H9 (cell line): ENCODE measurements at regions not wholly inside any gene's neighbourhood (a gene's known extent, or its start where the extent isn't known, plus 50 kb on each side); places are given as distances from the start of the nearest gene placed in this dataset.

Source experiments
- DNase-seq: peaks from one replicate; pipeline ENCODE4 v3.0.0-alpha.2; 2017
- H2AFZ ChIP-seq: one replicate; pipeline ENCODE4 v1.6.1; 2013; ENCODE audit warnings: mild to moderate bottlenecking, low read length, control low read depth, moderate library complexity
- H2AK5ac ChIP-seq: 2 replicates; pipeline ENCODE4 v1.6.1; 2013; ENCODE audit warnings: low read length, control low read depth, mixed read lengths; ENCODE audit not compliant: insufficient read length
- H2BK120ac ChIP-seq: one replicate; pipeline ENCODE4 v1.6.1; 2013; ENCODE audit warnings: low read depth, mild to moderate bottlenecking, low read length, control low read depth, inconsistent platforms; ENCODE audit not compliant: poor library complexity, severe bottlenecking
- H2BK12ac ChIP-seq: 2 replicates; pipeline ENCODE4 v1.6.1; 2013; ENCODE audit warnings: low read length, control low read depth, mixed read lengths, low read depth; ENCODE audit not compliant: insufficient read length
- H2BK15ac ChIP-seq: 2 replicates; pipeline ENCODE4 v1.6.1; 2013; ENCODE audit warnings: low read depth, low read length, control low read depth
- H2BK20ac ChIP-seq: one replicate; pipeline ENCODE4 v1.6.1; 2013; ENCODE audit warnings: low read depth, mild to moderate bottlenecking, low read length, control low read depth, inconsistent platforms; ENCODE audit not compliant: poor library complexity, severe bottlenecking
- H2BK5ac ChIP-seq: 2 replicates; pipeline ENCODE4 v1.6.1; 2013; ENCODE audit warnings: low read length, control low read depth, mixed read lengths; ENCODE audit not compliant: insufficient read length
- H3K14ac ChIP-seq: 2 replicates; pipeline ENCODE4 v1.6.1; 2013; ENCODE audit warnings: low read length, control low read depth; ENCODE audit not compliant: insufficient read depth
- H3K18ac ChIP-seq: 2 replicates; pipeline ENCODE4 v1.6.1; 2013; ENCODE audit warnings: low read depth, mild to moderate bottlenecking, mixed read lengths, low read length, control low read depth; ENCODE audit not compliant: insufficient read length
- H3K23ac ChIP-seq: 2 replicates; pipeline ENCODE4 v1.6.1; 2013; ENCODE audit warnings: low read length, control low read depth, mixed read lengths, low read depth; ENCODE audit not compliant: insufficient read length
- H3K23me2 ChIP-seq: 2 replicates; pipeline ENCODE4 v1.6.1; 2013; ENCODE audit warnings: low read depth, mild to moderate bottlenecking, mixed read lengths, low read length, control low read depth; ENCODE audit not compliant: insufficient read length, poor library complexity, severe bottlenecking
- H3K27ac ChIP-seq: 2 replicates; pipeline ENCODE4 v1.5.1; 2013; ENCODE audit warnings: low read length, control low read depth, mixed read lengths, low read depth; ENCODE audit not compliant: insufficient read length
- H3K27me3 ChIP-seq: 2 replicates; pipeline ENCODE4 v1.6.1; 2013; ENCODE audit warnings: low read length, control low read depth, inconsistent platforms; ENCODE audit not compliant: insufficient read depth
- H3K4ac ChIP-seq: 2 replicates; pipeline ENCODE4 v1.6.1; 2013; ENCODE audit warnings: low read depth, mild to moderate bottlenecking, control low read depth, inconsistent platforms, low read length, moderate library complexity
- H3K4me1 ChIP-seq: 2 replicates; pipeline ENCODE4 v1.6.1; 2013; ENCODE audit warnings: low read length, control low read depth, inconsistent platforms; ENCODE audit not compliant: insufficient read depth
- H3K4me2 ChIP-seq: 2 replicates; pipeline ENCODE4 v1.6.1; 2013; ENCODE audit warnings: low read length, control low read depth, mixed read lengths; ENCODE audit not compliant: insufficient read length, insufficient read depth
- H3K56ac ChIP-seq: 2 replicates; pipeline ENCODE4 v1.6.1; 2013; ENCODE audit warnings: low read depth, mild to moderate bottlenecking, mixed read lengths, low read length, control low read depth; ENCODE audit not compliant: insufficient read length
- H3K79me1 ChIP-seq: 2 replicates; pipeline ENCODE4 v1.6.1; 2013; ENCODE audit warnings: low read depth, mild to moderate bottlenecking, moderate library complexity, low read length, control low read depth, inconsistent platforms; ENCODE audit not compliant: insufficient read depth, poor library complexity, severe bottlenecking
- H3K79me2 ChIP-seq: 2 replicates; pipeline ENCODE4 v1.6.1; 2013; ENCODE audit warnings: low read length, control low read depth, inconsistent platforms; ENCODE audit not compliant: insufficient read depth
- H3K9ac ChIP-seq: 2 replicates; pipeline ENCODE4 v1.6.1; 2013; ENCODE audit warnings: low read length, control low read depth, mixed read lengths; ENCODE audit not compliant: insufficient read length; ENCODE audit errors: extremely low read depth
- H3K9me3 ChIP-seq: one replicate; pipeline ENCODE4 v1.6.1; 2013; ENCODE audit warnings: low read depth, low read length, inconsistent platforms; ENCODE audit not compliant: control insufficient read depth
- H3T11ph ChIP-seq: one replicate; pipeline ENCODE4 v1.6.1; 2013; ENCODE audit warnings: mild to moderate bottlenecking, low read length, control low read depth, inconsistent platforms
- H4K20me1 ChIP-seq: one replicate; pipeline ENCODE4 v1.6.1; 2013; ENCODE audit not compliant: control insufficient read depth, insufficient read length, insufficient read depth
- H4K5ac ChIP-seq: 2 replicates; pipeline ENCODE4 v1.6.1; 2013; ENCODE audit warnings: low read depth, mild to moderate bottlenecking, mixed read lengths, low read length, control low read depth; ENCODE audit not compliant: insufficient read length
- H4K8ac ChIP-seq: replicated peaks from 2 replicates; pipeline ENCODE4 v1.6.1; 2013; ENCODE audit warnings: low read length, control low read depth, mixed read lengths, low read depth; ENCODE audit not compliant: insufficient read length
- H4K91ac ChIP-seq: 2 replicates; pipeline ENCODE4 v1.6.1; 2013; ENCODE audit warnings: low read depth, mild to moderate bottlenecking, moderate library complexity, mixed read lengths, low read length, control low read depth; ENCODE audit not compliant: insufficient read length
- H3K27ac Mint-ChIP-seq, 3 experiments: 2 replicates in 2 of 3; 3 replicates in 1 of 3; pipeline ENCODE4 v1.8.0; 2020 to 2021; ENCODE audit warnings: mixed read lengths in 3 of 3, mild to moderate bottlenecking in 1 of 3, moderate library complexity in 1 of 3
- H3K27me3 Mint-ChIP-seq: 2 replicates; pipeline ENCODE4 v1.8.0; 2021; ENCODE audit warnings: low read depth, mild to moderate bottlenecking, moderate library complexity, mixed read lengths
- H3K36me3 Mint-ChIP-seq, 3 experiments: 2 replicates in 2 of 3; 3 replicates in 1 of 3; pipeline ENCODE4 v1.8.0; 2020 to 2021; ENCODE audit warnings: low read depth in 3 of 3, mixed read lengths in 3 of 3; ENCODE audit not compliant: insufficient read depth in 1 of 3
- H3K4me1 Mint-ChIP-seq, 2 experiments: 2 replicates each; pipeline ENCODE4 v1.8.0; 2020; ENCODE audit warnings: mixed read lengths in 2 of 2
- H3K4me3 Mint-ChIP-seq, 2 experiments: 2 replicates in 1 of 2; 3 replicates in 1 of 2; pipeline ENCODE4 v1.8.0; 2020 to 2021; ENCODE audit warnings: mild to moderate bottlenecking in 2 of 2, mixed read lengths in 2 of 2, moderate library complexity in 1 of 2
- H3K9me3 Mint-ChIP-seq, 2 experiments: 2 replicates in 1 of 2; 3 replicates in 1 of 2; pipeline ENCODE4 v1.8.0; 2020; ENCODE audit warnings: mild to moderate bottlenecking in 2 of 2, mixed read lengths in 2 of 2, moderate library complexity in 1 of 2
- CTCF ChIP-seq: fragments of 200-600 bp; sonication (generic); conservative IDR thresholded peaks from 3 replicates; pipeline ENCODE4 v1.8.0; 2021; ENCODE audit warnings: antibody characterized with exemption, mild to moderate bottlenecking
- WGBS: extraction: QIAGEN DNeasy Blood & Tissue Kit; methylation state at CpG from one replicate; pipeline ENCODE4 v1.1.7; 2013; ENCODE audit warnings: missing lambda C conversion rate, low lambda C conversion rate, mixed read lengths; ENCODE audit not compliant: insufficient read length; ENCODE audit errors: extremely low coverage; 5-methylcytosine and 5-hydroxymethylcytosine counted together

DNA sequence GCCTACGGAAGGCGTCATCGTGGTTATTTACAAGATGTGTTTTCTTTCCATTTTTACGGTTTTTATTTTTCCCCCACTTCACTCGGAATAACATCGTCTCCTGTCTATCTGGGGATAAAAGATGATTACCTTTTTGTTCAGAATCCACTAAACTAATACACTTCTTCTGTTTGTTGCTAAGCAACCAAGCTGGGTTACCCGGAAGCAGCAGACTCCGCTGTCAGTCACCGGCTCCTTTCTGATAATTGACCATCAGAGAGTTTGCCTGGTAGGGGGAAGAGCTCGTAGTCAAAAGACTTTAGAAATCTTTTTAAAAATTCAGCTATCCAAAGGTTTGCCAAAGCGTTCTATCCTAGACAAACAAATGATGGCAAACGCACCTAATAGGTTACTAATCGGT is 75.0 kb upstream of the SFMBT2 start:
- Histone ChIP-seq H3K23me2 (no peaks in the 10 kb centered on the region), H3K9me3 (no peaks in the 10 kb centered on the region), H3K79me2 (no peaks in the 10 kb centered on the region), H2BK15ac (no peak overlapping the region), H2BK5ac (no peak overlapping the region), H4K20me1 (no peaks in the 10 kb centered on the region), H3T11ph (no peak overlapping the region), H2BK20ac (no peak overlapping the region), H2BK12ac (no peak overlapping the region), H2BK120ac (no peak overlapping the region), H3K9ac (no peak overlapping the region), H2AFZ (no peak overlapping the region), H3K27ac (no peak overlapping the region), H4K8ac (no peak overlapping the region), H2AK5ac (no peak overlapping the region), H3K23ac (no peak overlapping the region), H3K79me1 (no peaks in the 10 kb centered on the region), H3K4me1 (no peaks in the 10 kb centered on the region), H3K14ac (no peak overlapping the region), H4K91ac (no peak overlapping the region), H3K18ac (no peak overlapping the region), H4K5ac (no peak overlapping the region), H3K4ac (no peak overlapping the region), H3K27me3 (no peaks in the 10 kb centered on the region), H3K56ac (no peak overlapping the region), H3K4me2 (no peak overlapping the region)
- Mint-ChIP-seq H3K36me3 (no peaks in the 10 kb centered on the region; a peak in 1 of 7 replicates), H3K4me1 (peaks cover 24 to 29% of the 10 kb centered on the region in 2 experiments), H3K9me3 (no peaks in the 10 kb centered on the region; a peak in 1 of 5 replicates), H3K27me3 (no peaks in the 10 kb centered on the region; the same call in 1 of the 2 replicates), H3K4me3 (no peak overlapping the region), H3K27ac (no peak overlapping the region)
- no peak for DNase-seq
- WGBS, result no CpG with 5 or more reads among the region's 13 CpGs
- no peak for TF ChIP-seq CTCF
